Tibial nerve (tissue), 4 donors: ENCODE measurements at regions not wholly inside any gene's neighbourhood (a gene's known extent, or its start where the extent isn't known, plus 50 kb on each side); places are given as distances from the start of the nearest gene placed in this dataset.

ENCODE experiments used
- DNase-seq, 2 donors: peaks; one replicate each; pipeline ENCODE4 v3.0.0-alpha.2; 2019; ENCODE audit warnings: low spot score in 2 of 2
- H3K27ac ChIP-seq, 4 donors: fragments of 200-600 bp; sonication (generic) in 3 of 4; one replicate each; pipeline ENCODE4 v1.5.1; 2017 to 2019; ENCODE audit warnings: mild to moderate bottlenecking in 1 of 4
- H3K27me3 ChIP-seq, 2 donors: fragments of 200-600 bp; sonication (generic) in 1 of 2; one replicate each; pipeline versions ENCODE4 v1.5.1 to v1.6.0; 2017 to 2019
- H3K36me3 ChIP-seq, 3 donors: fragments of 200-600 bp; sonication (generic); one replicate each; pipeline ENCODE4 v1.5.1; 2018 to 2019
- H3K4me1 ChIP-seq, 4 donors: fragments of 200-600 bp; sonication (generic) in 3 of 4; one replicate each; pipeline ENCODE4 v1.5.1; 2017 to 2019
- H3K4me3 ChIP-seq, 4 donors: fragments of 200-600 bp; sonication (generic) in 3 of 4; one replicate each; pipeline ENCODE4 v1.5.1; 2017 to 2019; ENCODE audit warnings: mild to moderate bottlenecking in 1 of 4, moderate library complexity in 1 of 4
- H3K9me3 ChIP-seq, 4 donors: fragments of 200-600 bp; sonication (generic) in 3 of 4; one replicate each; pipeline ENCODE4 v1.5.1; 2017 to 2019
- CTCF ChIP-seq, 5 experiments: fragments of 200-600 bp in 3 of 5; fragments of 450-650 bp in 2 of 5; sonication (generic) in 3 of 5; IDR thresholded peaks; one replicate each; pipeline ENCODE4 v1.5.1; 2016 to 2019; ENCODE audit warnings: antibody characterized with exemption in 5 of 5, mild to moderate bottlenecking in 3 of 5, moderate library complexity in 2 of 5
- EP300 ChIP-seq, 2 donors: sonication (generic); formaldehyde crosslinking; IDR thresholded peaks; one replicate each; pipeline ENCODE4 v1.6.1; 2017; ENCODE audit warnings: antibody characterized with exemption in 2 of 2, mild to moderate bottlenecking in 1 of 2
- POLR2A ChIP-seq, 2 donors: fragments of 450-650 bp; IDR thresholded peaks; one replicate each; pipeline ENCODE4 v1.6.1; 2017; ENCODE audit warnings: antibody characterized with exemption in 2 of 2, mild to moderate bottlenecking in 2 of 2, moderate library complexity in 2 of 2
- WGBS, 2 donors: methylation state at CpG; one replicate each; pipeline ENCODE4 v1.1.5; 2018; 5-methylcytosine and 5-hydroxymethylcytosine counted together

GRCh38 chr4:22573198-22573597 lies 57.3 kb upstream of the ADGRA3 start:
- 6 to 9% methylated on average over 2 of the region's 2 CpGs for WGBS, 2 donors
- Histone ChIP-seq H3K27ac (no peak overlapping the region), H3K36me3 (no peaks in the 10 kb centered on the region), H3K4me3 (no peak overlapping the region), H3K4me1 (peaks cover 0 to 14% (median 0%) of the 10 kb centered on the region in 4 donors), H3K27me3 (no peaks in the 10 kb centered on the region), H3K9me3 (peaks cover 0 to 16% (median 0%) of the 10 kb centered on the region in 4 donors)
- DNase-seq, result peak; percentile 18 to 28
- TF ChIP-seq CTCF (IDR thresholded peaks at IDR 0.05), result no peak
- peak in 1 of 2 donors; percentile 29 for TF ChIP-seq EP300 (IDR thresholded peaks at IDR 0.05)

GRCh38 chr4:22573641-22574040 lies 57.8 kb upstream of the ADGRA3 start:
- no peak overlapping the region for H3K27ac ChIP-seq
- TF ChIP-seq EP300 (IDR thresholded peaks at IDR 0.05) (no peak), POLR2A (IDR thresholded peaks at IDR 0.05) (no peak), CTCF (IDR thresholded peaks at IDR 0.05) (no peak)
- no peaks in the 10 kb centered on the region for H3K36me3 ChIP-seq
- 18 to 20% methylated on average over 1 of the region's 1 CpG for WGBS, 2 donors
- H3K9me3 ChIP-seq, result peaks cover 0 to 16% (median 0%) of the 10 kb centered on the region in 4 donors
- peaks cover 0 to 14% (median 0%) of the 10 kb centered on the region in 4 donors for H3K4me1 ChIP-seq
- no peak for DNase-seq
- no peak overlapping the region for H3K4me3 ChIP-seq
- no peaks in the 10 kb centered on the region for H3K27me3 ChIP-seq

- Histone ChIP-seq H3K9me3 (peaks cover 0 to 10% (median 0%) of the 10 kb centered on the region in 4 donors), H3K27ac (no peak overlapping the region)
- WGBS, 2 donors, result 88 to 91% methylated on average over 3 of the region's 3 CpGs
Measured at GRCh38 chr4:22574424-22574823, 58.6 kb upstream of the ADGRA3 start.

GRCh38 chr4:22574880-22575279 lies 59.0 kb upstream of the ADGRA3 start:
- no peak for TF ChIP-seq POLR2A (IDR thresholded peaks at IDR 0.05)
- no peak for TF ChIP-seq EP300 (IDR thresholded peaks at IDR 0.05)
- no peak for TF ChIP-seq CTCF (IDR thresholded peaks at IDR 0.05)
- 92 to 100% methylated on average over 1 of the region's 1 CpG for WGBS, 2 donors
- H3K36me3 ChIP-seq, result no peaks in the 10 kb centered on the region
- H3K27ac ChIP-seq, result no peak overlapping the region
- no peaks in the 10 kb centered on the region for H3K27me3 ChIP-seq
- H3K9me3 ChIP-seq, result peaks cover 0 to 6% (median 0%) of the 10 kb centered on the region in 4 donors
- no peak overlapping the region for H3K4me3 ChIP-seq
- H3K4me1 ChIP-seq, result peaks cover 0 to 14% (median 0%) of the 10 kb centered on the region in 4 donors
- DNase-seq, result no peak

More at GRCh38 chr4:22574424-22574823, 58.6 kb upstream of the ADGRA3 start:
- TF ChIP-seq CTCF (IDR thresholded peaks at IDR 0.05) (no peak), POLR2A (IDR thresholded peaks at IDR 0.05) (no peak), EP300 (IDR thresholded peaks at IDR 0.05) (no peak)
- H3K27me3 ChIP-seq, result no peaks in the 10 kb centered on the region
- no peak for DNase-seq
- H3K36me3 ChIP-seq, result no peaks in the 10 kb centered on the region
- no peak overlapping the region for H3K4me3 ChIP-seq
- H3K4me1 ChIP-seq, result peaks cover 0 to 14% (median 0%) of the 10 kb centered on the region in 4 donors

- Histone ChIP-seq H3K27me3 (no peaks in the 10 kb centered on the region), H3K9me3 (no peaks in the 10 kb centered on the region), H3K27ac (no peak overlapping the region), H3K4me1 (no peaks in the 10 kb centered on the region), H3K4me3 (no peak overlapping the region), H3K36me3 (no peaks in the 10 kb centered on the region)
- TF ChIP-seq EP300 (IDR thresholded peaks at IDR 0.05) (no peak), POLR2A (IDR thresholded peaks at IDR 0.05) (no peak), CTCF (IDR thresholded peaks at IDR 0.05) (no peak)
- DNase-seq, result no peak
- WGBS, 2 donors, result 85 to 91% methylated on average over 7 of the region's 7 CpGs
Measured at GRCh38 chr4:22587253-22587652, 71.4 kb upstream of the ADGRA3 start.
